Natural killer cell (primary cell): ENCODE measurements at regions not wholly inside any gene's neighbourhood (a gene's known extent, or its start where the extent isn't known, plus 50 kb on each side); places are given as distances from the start of the nearest gene placed in this dataset.

Experiments used
- ATAC-seq, 3 donors: fragments of 150-1000 bp in 2 of 3; fragments of 200-7000 bp in 1 of 3; cut with Tn5 transposase; 1 replicate in 1 of 3; 2 replicates in 2 of 3; pipeline ENCODE4 v1.10.0; 2021; ENCODE audit warnings: mild to moderate bottlenecking in 2 of 3, moderate library complexity in 2 of 3
- DNase-seq, 2 donors: peaks; one replicate each; pipeline versions ENCODE4 v3.0.0 to v3.0.0-alpha.2; 2013 to 2021; ENCODE audit warnings: mixed read lengths in 1 of 2
- H3K27ac ChIP-seq: one replicate; pipeline ENCODE4 v1.5.1; 2013; ENCODE audit warnings: mild to moderate bottlenecking, low read length
- H3K27me3 ChIP-seq: one replicate; pipeline ENCODE4 v1.6.1; 2013; ENCODE audit warnings: low read length; ENCODE audit not compliant: control insufficient read depth, insufficient read depth
- H3K36me3 ChIP-seq: one replicate; pipeline ENCODE4 v1.6.1; 2013; ENCODE audit warnings: low read length; ENCODE audit not compliant: control insufficient read depth, insufficient read depth
- H3K4me1 ChIP-seq: one replicate; pipeline ENCODE4 v1.6.1; 2013; ENCODE audit warnings: low read length; ENCODE audit not compliant: control insufficient read depth, insufficient read depth
- H3K4me3 ChIP-seq: one replicate; pipeline ENCODE4 v1.5.1; 2013; ENCODE audit warnings: low read length
- H3K9me3 ChIP-seq: one replicate; pipeline ENCODE4 v1.6.1; 2013; ENCODE audit warnings: low read length; ENCODE audit not compliant: control insufficient read depth, insufficient read depth
- H3K27ac Mint-ChIP-seq, 2 donors: one replicate each; pipeline ENCODE4 v1.8.0; 2022; ENCODE audit warnings: mild to moderate bottlenecking in 2 of 2, mixed read lengths in 2 of 2, moderate library complexity in 1 of 2
- H3K27me3 Mint-ChIP-seq, 2 donors: one replicate each; pipeline ENCODE4 v1.8.0; 2022; ENCODE audit warnings: low read depth in 2 of 2, mixed read lengths in 2 of 2
- H3K36me3 Mint-ChIP-seq: one replicate; pipeline ENCODE4 v1.8.0; 2022; ENCODE audit warnings: mixed read lengths
- H3K4me1 Mint-ChIP-seq, 2 donors: one replicate each; pipeline ENCODE4 v1.8.0; 2022; ENCODE audit warnings: mixed read lengths in 2 of 2
- H3K4me3 Mint-ChIP-seq: one replicate; pipeline ENCODE4 v1.8.0; 2022; ENCODE audit warnings: mild to moderate bottlenecking, moderate library complexity, mixed read lengths
- H3K9me3 Mint-ChIP-seq, 2 donors: one replicate each; pipeline ENCODE4 v1.8.0; 2022; ENCODE audit warnings: mixed read lengths in 2 of 2
- CTCF ChIP-seq: fragments of 200-600 bp; IDR thresholded peaks from one replicate; pipeline ENCODE4 v1.8.0; 2022; ENCODE audit warnings: antibody characterized with exemption
- WGBS: methylation state at CpG from one replicate; pipeline ENCODE4 v1.1.7; 2013; ENCODE audit warnings: missing lambda C conversion rate; ENCODE audit not compliant: insufficient coverage; 5-methylcytosine and 5-hydroxymethylcytosine counted together
- intact Hi-C: fragments of 100-400 bp; cut with micrococcal nuclease; formaldehyde crosslinking; loops from one replicate; pipeline ENCODE4 v1.14.2; 2022

- no peaks in the 10 kb centered on the region for H3K36me3 Mint-ChIP-seq
- Histone ChIP-seq H3K27me3 (no peaks in the 10 kb centered on the region), H3K9me3 (no peaks in the 10 kb centered on the region), H3K36me3 (no peaks in the 10 kb centered on the region), H3K27ac (no peak overlapping the region), H3K4me3 (no peak overlapping the region), H3K4me1 (no peaks in the 10 kb centered on the region)
- intact Hi-C loops = no loop called here
- no peak for TF ChIP-seq CTCF
- H3K27me3 Mint-ChIP-seq = peaks cover 20 to 21% of the 10 kb centered on the region in 2 donors
- WGBS = 91% methylated on average over 4 of the region's 4 CpGs
- no peak overlapping the region for H3K27ac Mint-ChIP-seq
- no peaks in the 10 kb centered on the region for H3K4me1 Mint-ChIP-seq
- H3K9me3 Mint-ChIP-seq = no peaks in the 10 kb centered on the region
- no peak overlapping the region for H3K4me3 Mint-ChIP-seq
- ATAC-seq (no peak), DNase-seq (no peak)
These were observed 260.6 kb upstream of the TNP1 start for GRCh38 chr2:217120429-217120828.

- no peak overlapping the region for H3K4me3 Mint-ChIP-seq
- no peaks in the 10 kb centered on the region for H3K9me3 ChIP-seq
- no peaks in the 10 kb centered on the region for H3K27me3 ChIP-seq
- DNase-seq (no peak), ATAC-seq (no peak)
- H3K4me1 ChIP-seq = no peaks in the 10 kb centered on the region
- no peaks in the 10 kb centered on the region for H3K36me3 ChIP-seq
- intact Hi-C loops = no loop called here
- no peaks in the 10 kb centered on the region for H3K9me3 Mint-ChIP-seq
- no peaks in the 10 kb centered on the region for H3K4me1 Mint-ChIP-seq
- H3K36me3 Mint-ChIP-seq = no peaks in the 10 kb centered on the region
- WGBS = 89% methylated on average over 7 of the region's 7 CpGs
- H3K27ac Mint-ChIP-seq = no peak overlapping the region
- TF ChIP-seq CTCF = no peak
- no peak overlapping the region for H3K4me3 ChIP-seq
- no peak overlapping the region for H3K27ac ChIP-seq
- H3K27me3 Mint-ChIP-seq = peaks cover 13 to 28% of the 10 kb centered on the region in 2 donors
These were observed 258.9 kb upstream of the TNP1 start for GRCh38 chr2:217118559-217119284.

- WGBS = 86% methylated on average over 1 of the region's 1 CpG
- Histone ChIP-seq H3K36me3 (no peaks in the 10 kb centered on the region), H3K4me1 (no peaks in the 10 kb centered on the region), H3K9me3 (no peaks in the 10 kb centered on the region), H3K4me3 (no peak overlapping the region), H3K27ac (no peak overlapping the region), H3K27me3 (no peaks in the 10 kb centered on the region)
- no peaks in the 10 kb centered on the region for H3K4me1 Mint-ChIP-seq
- H3K9me3 Mint-ChIP-seq = no peaks in the 10 kb centered on the region
- intact Hi-C loops = no loop called here
- H3K4me3 Mint-ChIP-seq = no peak overlapping the region
- H3K27me3 Mint-ChIP-seq = peaks cover 13 to 20% of the 10 kb centered on the region in 2 donors
- TF ChIP-seq CTCF = no peak
- DNase-seq = no peak
- H3K36me3 Mint-ChIP-seq = no peaks in the 10 kb centered on the region
- no peak overlapping the region for H3K27ac Mint-ChIP-seq
- no peak for ATAC-seq
These were observed 257.7 kb upstream of the TNP1 start for GRCh38 chr2:217117523-217117922.

GRCh38 chr2:217116610-217117009 is 256.7 kb upstream of the TNP1 start:
- peaks cover 13 to 20% of the 10 kb centered on the region in 2 donors for H3K27me3 Mint-ChIP-seq
- intact Hi-C loops = no loop called here
- Histone ChIP-seq H3K4me1 (no peaks in the 10 kb centered on the region), H3K36me3 (no peaks in the 10 kb centered on the region), H3K27ac (no peak overlapping the region), H3K9me3 (no peaks in the 10 kb centered on the region), H3K4me3 (no peak overlapping the region), H3K27me3 (no peaks in the 10 kb centered on the region)
- ATAC-seq (no peak), DNase-seq (no peak)
- H3K4me1 Mint-ChIP-seq = no peaks in the 10 kb centered on the region
- no peaks in the 10 kb centered on the region for H3K36me3 Mint-ChIP-seq
- H3K9me3 Mint-ChIP-seq = no peaks in the 10 kb centered on the region
- no peak overlapping the region for H3K27ac Mint-ChIP-seq
- no CpG with 5 or more reads among the region's 1 CpG for WGBS
- TF ChIP-seq CTCF = no peak
- H3K4me3 Mint-ChIP-seq = no peak overlapping the region
